ENCODE measurements at regions not wholly inside any gene's neighbourhood (a gene's known extent, or its start where the extent isn't known, plus 50 kb on each side); places are given as distances from the start of the nearest gene placed in this dataset.

DNA sequence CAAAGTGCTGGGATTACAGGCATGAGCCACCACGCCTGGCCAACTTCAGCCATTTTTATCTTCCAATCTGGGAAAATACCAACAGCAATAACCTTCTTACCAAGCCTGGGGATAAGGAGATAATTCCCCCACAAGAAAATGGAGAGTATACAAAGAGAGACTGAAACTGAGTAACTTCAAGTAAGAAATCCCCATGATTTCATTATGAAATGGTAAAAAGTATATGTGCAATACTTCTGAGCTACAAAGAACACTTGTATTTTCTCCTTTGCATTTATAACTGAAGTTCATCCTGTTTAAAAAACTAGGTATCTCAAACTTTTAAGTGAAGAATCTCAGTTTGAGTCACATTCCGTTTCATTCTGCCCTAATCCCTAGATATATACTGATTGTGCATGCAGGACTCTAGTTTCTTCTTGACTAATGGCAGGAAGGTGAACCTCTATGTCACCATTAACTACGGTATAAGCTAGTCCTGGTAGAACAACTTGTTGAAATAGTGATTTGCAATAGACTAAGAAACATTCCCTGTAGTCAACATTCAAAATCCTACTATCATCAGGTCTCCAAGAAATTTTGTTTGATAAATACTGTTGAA is 2071.4 kb downstream of the MAT2B start:
- DNase-seq (ENCODE audit: low read depth), result no peak
- TF ChIP-seq, protein P1, sequence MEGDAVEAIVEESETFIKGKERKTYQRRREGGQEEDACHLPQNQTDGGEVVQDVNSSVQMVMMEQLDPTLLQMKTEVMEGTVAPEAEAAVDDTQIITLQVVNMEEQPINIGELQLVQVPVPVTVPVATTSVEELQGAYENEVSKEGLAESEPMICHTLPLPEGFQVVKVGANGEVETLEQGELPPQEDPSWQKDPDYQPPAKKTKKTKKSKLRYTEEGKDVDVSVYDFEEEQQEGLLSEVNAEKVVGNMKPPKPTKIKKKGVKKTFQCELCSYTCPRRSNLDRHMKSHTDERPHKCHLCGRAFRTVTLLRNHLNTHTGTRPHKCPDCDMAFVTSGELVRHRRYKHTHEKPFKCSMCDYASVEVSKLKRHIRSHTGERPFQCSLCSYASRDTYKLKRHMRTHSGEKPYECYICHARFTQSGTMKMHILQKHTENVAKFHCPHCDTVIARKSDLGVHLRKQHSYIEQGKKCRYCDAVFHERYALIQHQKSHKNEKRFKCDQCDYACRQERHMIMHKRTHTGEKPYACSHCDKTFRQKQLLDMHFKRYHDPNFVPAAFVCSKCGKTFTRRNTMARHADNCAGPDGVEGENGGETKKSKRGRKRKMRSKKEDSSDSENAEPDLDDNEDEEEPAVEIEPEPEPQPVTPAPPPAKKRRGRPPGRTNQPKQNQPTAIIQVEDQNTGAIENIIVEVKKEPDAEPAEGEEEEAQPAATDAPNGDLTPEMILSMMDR (conservative IDR thresholded peaks at IDR 0.05; ENCODE audit: control insufficient read depth, insufficient read depth, low read depth, low read length), result no peak
- no peak overlapping the region for H3K4me3 ChIP-seq (ENCODE audit: control insufficient read depth, low read depth, low read length)

- no peak overlapping the region for H3K4me3 ChIP-seq (ENCODE audit: control insufficient read depth, low read depth, low read length)
- TF ChIP-seq, protein P1 (conservative IDR thresholded peaks at IDR 0.05; ENCODE audit: control insufficient read depth, insufficient read depth, low read depth, low read length), result no peak
- DNase-seq (ENCODE audit: low read depth), result peak; percentile 4
Measured at GRCh38 chr5:165579911-165580310, 2074.5 kb downstream of the MAT2B start.

GRCh38 chr5:165594693-165595092 is 2089.3 kb downstream of the MAT2B start:
- TF ChIP-seq, protein P1 (conservative IDR thresholded peaks at IDR 0.05; ENCODE audit: control insufficient read depth, insufficient read depth, low read depth, low read length), result no peak
- no peak for DNase-seq (ENCODE audit: low read depth)
- H3K4me3 ChIP-seq (ENCODE audit: control insufficient read depth, low read depth, low read length), result no peak overlapping the region

DNA sequence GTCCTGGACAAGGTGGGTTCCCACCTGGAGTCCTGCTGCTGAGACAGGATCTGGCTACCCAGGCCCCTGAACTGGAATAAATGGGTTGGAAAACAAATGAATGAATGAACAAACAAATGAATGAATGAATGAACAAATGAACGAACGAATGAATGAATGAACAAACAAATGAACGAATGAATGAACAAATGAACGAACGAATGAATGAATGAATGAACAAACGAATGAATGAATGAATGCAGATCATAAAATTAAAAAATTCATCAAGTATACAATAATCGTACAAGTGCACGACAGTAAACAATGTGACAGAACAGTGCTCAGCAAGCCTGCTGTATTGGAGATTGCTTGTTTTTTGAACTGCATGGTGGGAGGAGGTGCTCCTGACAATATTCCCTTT is 2097.1 kb downstream of the MAT2B start:
- DNase-seq (ENCODE audit: low read depth), result no peak
- TF ChIP-seq, protein P1 (conservative IDR thresholded peaks at IDR 0.05; ENCODE audit: control insufficient read depth, insufficient read depth, low read depth, low read length), result no peak
- H3K4me3 ChIP-seq (ENCODE audit: control insufficient read depth, low read depth, low read length), result no peak overlapping the region

DNA sequence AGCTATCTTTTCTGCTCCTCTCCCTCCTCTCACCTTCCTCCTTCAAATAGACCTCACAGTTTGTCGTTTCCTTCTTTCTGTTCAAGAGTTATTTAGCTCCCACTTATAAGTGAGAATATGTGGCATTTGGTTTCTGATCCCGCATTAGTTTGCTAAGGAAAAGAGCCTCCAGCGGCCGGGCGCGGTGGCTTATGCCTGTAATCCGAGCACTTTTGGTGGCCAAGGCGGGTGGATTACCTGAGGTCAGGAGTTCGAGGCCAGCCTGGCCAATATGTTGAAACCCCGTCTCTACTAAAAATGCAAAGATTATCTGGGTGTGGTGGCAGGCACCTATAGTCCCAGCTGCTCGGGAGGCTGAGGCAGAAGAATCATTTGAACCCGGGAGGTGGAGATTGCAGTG is 2101.6 kb downstream of the MAT2B start:
- TF ChIP-seq, protein P1 (conservative IDR thresholded peaks at IDR 0.05; ENCODE audit: control insufficient read depth, insufficient read depth, low read depth, low read length), result no peak
- H3K4me3 ChIP-seq (ENCODE audit: control insufficient read depth, low read depth, low read length), result no peak overlapping the region
- no peak for DNase-seq (ENCODE audit: low read depth)

- TF ChIP-seq, protein P1 (conservative IDR thresholded peaks at IDR 0.05; ENCODE audit: control insufficient read depth, insufficient read depth, low read depth, low read length), result no peak
- DNase-seq (ENCODE audit: low read depth), result no peak
- H3K4me3 ChIP-seq (ENCODE audit: control insufficient read depth, low read depth, low read length), result no peak overlapping the region
Measured at GRCh38 chr5:165609871-165610270, 2104.5 kb downstream of the MAT2B start.
